HCT116 (cell line): ENCODE measurements at regions not wholly inside any gene's neighbourhood (a gene's known extent, or its start where the extent isn't known, plus 50 kb on each side); places are given as distances from the start of the nearest gene placed in this dataset.

Source experiments
- CBX3 ChIP-seq: IDR thresholded peaks from 2 replicates; pipeline ENCODE4 v1.6.1; 2012; ENCODE audit warnings: low read depth
- EZH2 ChIP-seq: fragments of 200-600 bp; sonication (generic); IDR thresholded peaks from 2 replicates; pipeline ENCODE4 v1.6.1; 2017; ENCODE audit warnings: antibody characterized with exemption, mixed run types
- JUND ChIP-seq: IDR thresholded peaks from 2 replicates; pipeline ENCODE4 v1.6.1; 2012
- POLR2A ChIP-seq: IDR thresholded peaks from 2 replicates; pipeline ENCODE4 v1.7.0; 2011; ENCODE audit warnings: borderline replicate concordance; ENCODE audit not compliant: insufficient read depth, insufficient read length; ENCODE audit errors: extremely low read depth
- POLR2AphosphoS5 ChIP-seq: IDR thresholded peaks from 2 replicates; pipeline ENCODE4 v1.6.1; 2011; ENCODE audit warnings: mild to moderate bottlenecking, low read depth, low read length, moderate library complexity
- RAD21 ChIP-seq: IDR thresholded peaks from 2 replicates; pipeline ENCODE4 v1.6.1; 2012; ENCODE audit warnings: low read depth, mild to moderate bottlenecking
- SP1 ChIP-seq: IDR thresholded peaks from 2 replicates; pipeline ENCODE4 v1.6.1; 2012; ENCODE audit warnings: low read depth
- SRF ChIP-seq: IDR thresholded peaks from 2 replicates; pipeline ENCODE4 v1.6.1; 2012; ENCODE audit warnings: low read depth
- TF ChIP-seq, protein P1 (sequence below): IDR thresholded peaks from 2 replicates; pipeline ENCODE4 v1.6.1; 2012; ENCODE audit warnings: low read depth
- TF ChIP-seq, protein P2 (sequence below), 3 experiments: fragments of 200-600 bp in 1 of 3; sonication (generic) in 1 of 3; IDR thresholded peaks in 2 of 3; conservative IDR thresholded peaks in 1 of 3; 2 replicates each; pipeline ENCODE4 v1.5.1; 2012 to 2017; ENCODE audit warnings: low read depth in 2 of 3, low read length in 2 of 3, antibody characterized with exemption in 1 of 3, borderline replicate concordance in 1 of 3, control low read depth in 1 of 3, mild to moderate bottlenecking in 1 of 3, mixed read lengths in 1 of 3, mixed run types in 1 of 3, moderate library complexity in 1 of 3; ENCODE audit not compliant: insufficient read depth in 1 of 3

DNA sequence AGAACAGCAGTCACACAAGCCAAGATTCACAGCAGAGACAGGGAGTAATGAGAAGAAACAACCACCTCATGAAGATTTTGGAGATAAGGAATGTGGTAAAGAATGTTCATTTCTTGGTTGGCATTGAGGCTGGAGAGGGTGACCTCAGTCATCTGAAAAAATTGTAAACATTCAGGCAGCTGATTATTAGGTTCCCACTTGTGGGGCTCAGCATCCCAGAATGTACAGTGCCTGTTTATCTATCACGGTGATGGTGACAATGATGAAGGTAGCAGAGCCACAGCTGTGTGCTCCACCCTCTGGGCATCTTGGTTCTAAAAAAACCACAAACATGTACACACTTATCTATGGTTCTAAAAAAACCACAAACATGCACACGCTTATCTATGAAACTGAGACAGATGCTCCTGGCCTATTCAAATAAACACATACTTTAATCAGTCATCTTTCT lies 143.9 kb upstream of the MOCS2 start:
- TF ChIP-seq POLR2AphosphoS5 (no peak), SP1 (no peak), POLR2A (no peak), EZH2 (no peak), SRF (no peak), RAD21 (no peak), CBX3 (no peak), JUND (no peak)
- TF ChIP-seq, protein P1, sequence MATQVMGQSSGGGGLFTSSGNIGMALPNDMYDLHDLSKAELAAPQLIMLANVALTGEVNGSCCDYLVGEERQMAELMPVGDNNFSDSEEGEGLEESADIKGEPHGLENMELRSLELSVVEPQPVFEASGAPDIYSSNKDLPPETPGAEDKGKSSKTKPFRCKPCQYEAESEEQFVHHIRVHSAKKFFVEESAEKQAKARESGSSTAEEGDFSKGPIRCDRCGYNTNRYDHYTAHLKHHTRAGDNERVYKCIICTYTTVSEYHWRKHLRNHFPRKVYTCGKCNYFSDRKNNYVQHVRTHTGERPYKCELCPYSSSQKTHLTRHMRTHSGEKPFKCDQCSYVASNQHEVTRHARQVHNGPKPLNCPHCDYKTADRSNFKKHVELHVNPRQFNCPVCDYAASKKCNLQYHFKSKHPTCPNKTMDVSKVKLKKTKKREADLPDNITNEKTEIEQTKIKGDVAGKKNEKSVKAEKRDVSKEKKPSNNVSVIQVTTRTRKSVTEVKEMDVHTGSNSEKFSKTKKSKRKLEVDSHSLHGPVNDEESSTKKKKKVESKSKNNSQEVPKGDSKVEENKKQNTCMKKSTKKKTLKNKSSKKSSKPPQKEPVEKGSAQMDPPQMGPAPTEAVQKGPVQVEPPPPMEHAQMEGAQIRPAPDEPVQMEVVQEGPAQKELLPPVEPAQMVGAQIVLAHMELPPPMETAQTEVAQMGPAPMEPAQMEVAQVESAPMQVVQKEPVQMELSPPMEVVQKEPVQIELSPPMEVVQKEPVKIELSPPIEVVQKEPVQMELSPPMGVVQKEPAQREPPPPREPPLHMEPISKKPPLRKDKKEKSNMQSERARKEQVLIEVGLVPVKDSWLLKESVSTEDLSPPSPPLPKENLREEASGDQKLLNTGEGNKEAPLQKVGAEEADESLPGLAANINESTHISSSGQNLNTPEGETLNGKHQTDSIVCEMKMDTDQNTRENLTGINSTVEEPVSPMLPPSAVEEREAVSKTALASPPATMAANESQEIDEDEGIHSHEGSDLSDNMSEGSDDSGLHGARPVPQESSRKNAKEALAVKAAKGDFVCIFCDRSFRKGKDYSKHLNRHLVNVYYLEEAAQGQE: no peak
- TF ChIP-seq, protein P2, sequence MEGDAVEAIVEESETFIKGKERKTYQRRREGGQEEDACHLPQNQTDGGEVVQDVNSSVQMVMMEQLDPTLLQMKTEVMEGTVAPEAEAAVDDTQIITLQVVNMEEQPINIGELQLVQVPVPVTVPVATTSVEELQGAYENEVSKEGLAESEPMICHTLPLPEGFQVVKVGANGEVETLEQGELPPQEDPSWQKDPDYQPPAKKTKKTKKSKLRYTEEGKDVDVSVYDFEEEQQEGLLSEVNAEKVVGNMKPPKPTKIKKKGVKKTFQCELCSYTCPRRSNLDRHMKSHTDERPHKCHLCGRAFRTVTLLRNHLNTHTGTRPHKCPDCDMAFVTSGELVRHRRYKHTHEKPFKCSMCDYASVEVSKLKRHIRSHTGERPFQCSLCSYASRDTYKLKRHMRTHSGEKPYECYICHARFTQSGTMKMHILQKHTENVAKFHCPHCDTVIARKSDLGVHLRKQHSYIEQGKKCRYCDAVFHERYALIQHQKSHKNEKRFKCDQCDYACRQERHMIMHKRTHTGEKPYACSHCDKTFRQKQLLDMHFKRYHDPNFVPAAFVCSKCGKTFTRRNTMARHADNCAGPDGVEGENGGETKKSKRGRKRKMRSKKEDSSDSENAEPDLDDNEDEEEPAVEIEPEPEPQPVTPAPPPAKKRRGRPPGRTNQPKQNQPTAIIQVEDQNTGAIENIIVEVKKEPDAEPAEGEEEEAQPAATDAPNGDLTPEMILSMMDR (IDR thresholded peaks at IDR 0.05 in 2 of 3, conservative IDR thresholded peaks at IDR 0.05 in 1 of 3; ENCODE audit: borderline replicate concordance in 1 of 3, insufficient read depth in 1 of 3, low read depth in 2 of 3, low read length in 2 of 3): no peak
